KG1 (cell line): ENCODE measurements at regions not wholly inside any gene's neighbourhood (a gene's known extent, or its start where the extent isn't known, plus 50 kb on each side); places are given as distances from the start of the nearest gene placed in this dataset.

Experiments
- DNase-seq: peaks from one replicate; lab custom pipeline; 2025; lab: John Stamatoyannopoulos, UW

- DNase-seq = no peak
Observed at GRCh38 chr2:236499691-236500578, 69.7 kb upstream of the ACKR3 start.

GRCh38 chr2:236501026-236501425 lies 68.6 kb upstream of the ACKR3 start:
- no peak for DNase-seq

GRCh38 chr2:236501531-236501930 lies 68.1 kb upstream of the ACKR3 start:
- DNase-seq = no peak

GRCh38 chr2:236503100-236503499 lies 66.5 kb upstream of the ACKR3 start:
- no peak for DNase-seq

- DNase-seq = no peak
Observed at GRCh38 chr2:236503583-236503982, 66.0 kb upstream of the ACKR3 start.

- no peak for DNase-seq
Observed at GRCh38 chr2:236505041-236505440, 64.6 kb upstream of the ACKR3 start.

- DNase-seq = no peak
Observed at GRCh38 chr2:236505648-236506047, 64.0 kb upstream of the ACKR3 start.

- no peak for DNase-seq
Observed at GRCh38 chr2:236507393-236508085, 62.1 kb upstream of the ACKR3 start.

- no peak for DNase-seq
Observed at GRCh38 chr2:236508466-236508865, 61.2 kb upstream of the ACKR3 start.

- DNase-seq = no peak
Observed at GRCh38 chr2:236510034-236510433, 59.6 kb upstream of the ACKR3 start.

- DNase-seq = no peak
Observed at GRCh38 chr2:236511266-236511665, 58.4 kb upstream of the ACKR3 start.

GRCh38 chr2:236512267-236512666 lies 57.4 kb upstream of the ACKR3 start:
- DNase-seq = no peak

- peak; percentile 30 for DNase-seq
Observed at GRCh38 chr2:236512902-236513435, 56.7 kb upstream of the ACKR3 start.

GRCh38 chr2:236513956-236514355 lies 55.7 kb upstream of the ACKR3 start:
- no peak for DNase-seq

GRCh38 chr2:236516708-236517107 lies 52.9 kb upstream of the ACKR3 start:
- no peak for DNase-seq

GRCh38 chr2:236517251-236518031 lies 52.2 kb upstream of the ACKR3 start:
- DNase-seq = no peak
